ENCODE measurements at regions not wholly inside any gene's neighbourhood (a gene's known extent, or its start where the extent isn't known, plus 50 kb on each side); places are given as distances from the start of the nearest gene placed in this dataset.
A peak's percentile ranks its signal among the peaks of the same experiment; 100 is the strongest.

DNA sequence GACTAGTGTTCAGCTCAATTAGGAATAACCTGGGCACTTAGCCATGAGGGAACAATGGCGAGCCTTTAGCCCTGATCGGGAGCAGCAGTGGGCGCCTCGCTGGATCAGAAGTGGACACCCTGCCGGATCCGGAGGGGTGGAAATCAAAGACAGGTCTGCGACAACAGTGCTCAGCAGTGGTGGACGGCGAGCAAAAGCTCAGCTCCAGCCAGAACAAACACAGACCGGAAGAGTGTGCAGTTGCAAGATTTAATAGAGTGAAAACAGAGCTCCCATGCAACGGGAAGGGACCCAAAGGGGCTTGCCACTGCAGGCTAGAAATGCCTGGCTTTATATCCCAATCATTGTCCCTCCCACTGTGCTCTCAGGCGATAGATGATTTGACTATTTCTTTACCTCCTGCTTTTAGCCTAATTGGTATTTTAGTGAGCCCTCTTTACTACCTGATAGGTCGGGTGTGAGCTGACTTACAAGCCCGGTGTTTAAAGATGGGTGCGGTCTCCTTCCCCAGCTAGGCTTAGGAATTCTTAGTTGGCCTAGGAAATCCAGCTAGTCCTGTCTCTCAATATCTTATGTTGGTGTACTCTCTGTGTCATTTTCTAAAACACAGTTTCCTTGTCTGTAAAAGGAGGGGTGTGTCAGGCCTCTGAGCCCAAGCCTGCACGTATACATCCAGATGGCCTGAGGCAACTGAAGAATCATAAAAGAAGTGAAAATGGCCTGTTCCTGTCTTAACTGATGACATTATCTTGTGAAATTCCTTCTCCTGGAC lies 1258.8 kb upstream of the TENM4 start:
- H3K27ac ChIP-seq, result peak overlapping the region; percentile 99
- peak; percentile 89 for DNase-seq (ENCODE audit: low read depth, low spot score)

- peak overlapping the region; percentile 99 for H3K27ac ChIP-seq
- DNase-seq (ENCODE audit: low read depth, low spot score), result no peak
Observed at GRCh38 chr11:80698637-80699036, 1257.8 kb upstream of the TENM4 start.

DNA sequence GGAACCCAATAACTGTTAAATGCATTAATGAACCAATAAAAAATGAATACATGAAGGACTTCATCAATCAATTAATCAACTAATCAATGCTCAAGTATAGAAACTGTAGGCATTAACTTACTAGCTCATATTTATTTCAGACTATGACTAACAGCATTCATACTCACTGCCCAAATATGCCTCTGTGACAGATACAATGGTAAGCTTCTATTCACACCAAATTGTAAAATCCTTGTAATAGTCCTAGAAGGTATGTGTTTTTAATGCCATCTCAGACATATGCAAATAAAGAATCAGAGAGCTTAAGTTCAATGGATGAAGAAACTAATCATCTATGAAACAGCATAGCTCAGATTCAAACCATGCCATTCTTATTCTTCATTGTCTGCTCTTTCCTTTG lies 1253.6 kb upstream of the TENM4 start:
- DNase-seq (ENCODE audit: low read depth, low spot score), result no peak
- peak overlapping the region; percentile 58 for H3K27ac ChIP-seq

GRCh38 chr11:80687941-80688340 lies 1247.1 kb upstream of the TENM4 start:
- no peak overlapping the region for H3K27ac ChIP-seq
- no peak for DNase-seq (ENCODE audit: low read depth, low spot score)

GRCh38 chr11:80686889-80687288 lies 1246.1 kb upstream of the TENM4 start:
- H3K27ac ChIP-seq, result no peak overlapping the region
- no peak for DNase-seq (ENCODE audit: low read depth, low spot score)

DNA sequence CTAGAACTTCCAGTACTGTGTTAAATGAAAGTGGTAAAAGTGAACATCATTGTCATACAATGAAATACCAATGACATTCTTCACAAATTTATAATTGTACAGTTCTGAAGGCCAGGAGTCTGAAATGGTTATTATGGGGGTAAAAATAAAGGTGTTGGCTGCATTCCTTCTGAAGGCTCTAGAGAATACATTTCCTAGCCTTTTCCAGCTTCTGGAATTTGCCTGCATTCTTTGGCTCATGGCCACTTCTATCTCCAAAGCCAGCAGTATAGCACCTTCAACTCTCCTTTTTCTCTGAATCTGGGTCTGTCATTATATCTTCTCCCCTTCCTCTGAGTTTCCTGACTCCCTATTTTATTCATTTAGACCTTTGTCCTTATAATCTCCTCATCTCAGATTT lies 1232.7 kb upstream of the TENM4 start:
- DNase-seq (ENCODE audit: low read depth, low spot score), result no peak
- no peak overlapping the region for H3K27ac ChIP-seq

GRCh38 chr11:80669620-80670019 lies 1228.8 kb upstream of the TENM4 start:
- no peak for DNase-seq (ENCODE audit: low read depth, low spot score)
- no peak overlapping the region for H3K27ac ChIP-seq

DNA sequence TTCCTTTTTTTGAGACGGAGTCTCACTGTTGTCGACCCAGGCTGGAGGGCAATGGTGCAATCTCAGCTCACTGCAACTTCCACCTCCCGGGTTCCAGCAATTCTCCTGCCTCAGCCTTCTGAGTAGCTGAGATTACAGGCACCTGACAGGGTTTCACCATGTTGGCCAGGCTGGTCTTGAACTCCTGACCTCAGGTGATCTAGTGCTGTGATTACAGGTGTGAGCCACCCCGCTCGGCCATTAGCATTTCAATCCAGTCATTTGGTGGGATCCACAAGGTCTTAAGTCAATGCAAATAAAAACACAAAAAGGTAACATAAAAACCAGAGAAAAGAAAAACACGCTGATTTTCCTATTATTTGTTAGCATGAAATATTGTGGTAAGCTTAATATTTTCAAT lies 1227.2 kb upstream of the TENM4 start:
- DNase-seq (ENCODE audit: low read depth, low spot score), result no peak
- no peak overlapping the region for H3K27ac ChIP-seq

DNA sequence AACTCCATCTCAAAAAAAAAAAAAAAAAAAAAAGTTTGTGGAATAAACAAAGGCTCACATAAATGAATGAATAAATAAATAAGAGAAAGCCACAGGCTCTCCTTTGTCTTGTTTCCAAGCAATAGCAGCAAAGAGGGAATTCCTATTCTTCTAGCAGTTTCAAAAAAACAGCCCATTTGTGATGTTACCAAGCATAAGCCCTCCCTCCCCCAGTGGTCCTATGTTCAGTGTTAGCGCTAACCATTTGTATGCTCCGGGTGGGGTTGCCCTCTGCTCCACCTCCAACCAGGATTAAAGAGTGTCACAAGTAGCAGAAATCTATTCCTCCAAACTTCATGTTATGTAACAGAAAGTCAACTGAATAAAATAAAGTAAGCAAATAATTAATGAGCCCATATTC lies 1215.0 kb upstream of the TENM4 start:
- H3K27ac ChIP-seq, result no peak overlapping the region
- no peak for DNase-seq (ENCODE audit: low read depth, low spot score)

DNA sequence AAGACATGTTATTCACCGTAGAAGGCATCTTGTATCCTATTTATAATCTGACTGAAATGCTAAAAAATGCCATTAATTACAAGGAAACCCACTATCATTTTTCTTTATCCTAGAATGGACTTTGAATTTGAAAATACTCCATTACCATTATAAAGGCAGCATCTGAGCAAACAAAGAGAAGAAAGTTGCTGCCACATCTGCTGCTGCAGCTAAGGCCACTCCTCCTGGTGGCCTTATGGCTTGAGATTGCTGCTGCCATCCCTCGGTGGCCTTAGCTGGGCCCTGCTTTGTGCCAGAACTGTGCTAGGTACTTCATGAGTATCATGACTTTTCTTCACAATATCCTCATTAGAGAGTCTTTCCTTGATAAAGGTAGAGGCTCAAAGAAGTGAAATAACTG lies 1210.1 kb upstream of the TENM4 start:
- DNase-seq (ENCODE audit: low read depth, low spot score), result no peak
- H3K27ac ChIP-seq, result no peak overlapping the region

GRCh38 chr11:80649186-80649585 lies 1208.4 kb upstream of the TENM4 start:
- DNase-seq (ENCODE audit: low read depth, low spot score), result no peak

DNA sequence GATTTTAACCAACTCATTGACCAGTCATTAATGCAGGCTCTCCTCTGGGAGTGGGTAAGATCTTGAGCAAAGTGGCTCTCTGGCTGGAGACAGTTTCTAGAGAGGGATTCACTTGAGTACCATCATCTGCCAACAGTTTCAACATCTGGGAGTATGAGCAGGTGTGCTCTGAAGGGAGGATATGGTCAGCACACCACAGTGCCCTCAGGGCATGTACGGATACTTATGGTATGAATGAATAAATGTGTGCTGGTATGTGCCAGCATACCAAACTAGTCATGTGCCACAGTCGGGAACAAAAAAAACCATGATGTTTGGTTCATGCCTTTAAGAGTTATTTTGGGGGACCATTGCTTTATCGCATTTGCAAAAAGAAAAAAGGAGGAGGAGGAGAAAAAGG lies 1197.5 kb upstream of the TENM4 start:
- peak; percentile 83 for DNase-seq (ENCODE audit: low read depth, low spot score)
- peak overlapping the region; percentile 4 for H3K27ac ChIP-seq

More at GRCh38 chr11:80649186-80649585, 1208.4 kb upstream of the TENM4 start:
- H3K27ac ChIP-seq, result no peak overlapping the region

DNA sequence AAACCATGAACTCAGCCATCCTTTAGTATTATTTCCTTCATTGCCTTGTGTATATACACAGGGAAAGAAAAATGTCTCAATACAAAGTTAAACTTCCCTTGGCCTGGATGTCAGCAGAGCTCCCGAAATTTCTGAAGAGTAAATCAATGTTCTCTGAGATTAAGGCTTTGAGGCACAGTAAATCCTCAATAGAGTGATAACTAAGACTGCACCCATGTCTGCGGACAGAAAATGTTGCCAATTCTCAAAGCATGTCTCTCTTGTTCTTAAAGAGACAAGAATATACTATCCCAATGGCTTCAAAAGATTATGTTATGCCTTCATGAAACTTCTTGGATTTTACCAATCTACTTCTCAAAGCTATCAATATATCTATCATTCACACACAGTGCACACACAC lies 1196.7 kb upstream of the TENM4 start:
- H3K27ac ChIP-seq, result no peak overlapping the region
- DNase-seq (ENCODE audit: low read depth, low spot score), result no peak

DNA sequence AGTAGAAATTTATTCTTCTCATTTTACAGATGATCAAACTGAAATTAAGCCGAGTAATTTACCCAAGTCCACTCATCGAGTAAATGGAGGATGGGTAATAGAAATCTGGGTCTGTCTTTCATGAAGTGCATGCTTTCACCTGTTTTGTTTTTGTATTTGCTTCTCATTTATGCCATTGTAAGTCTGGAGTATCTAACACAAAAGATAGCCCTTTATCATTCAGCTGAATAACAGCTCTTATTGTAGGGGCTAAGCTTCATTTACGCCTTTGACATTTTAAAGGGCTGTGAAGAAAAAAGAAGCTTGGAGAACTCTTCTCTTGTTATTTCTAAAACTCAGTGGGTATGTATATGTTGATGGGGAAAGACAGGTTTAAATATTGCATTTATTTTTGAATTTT lies 1196.2 kb upstream of the TENM4 start:
- no peak overlapping the region for H3K27ac ChIP-seq

GRCh38 chr11:80635178-80635577 lies 1194.3 kb upstream of the TENM4 start:
- no peak for DNase-seq (ENCODE audit: low read depth, low spot score)
- H3K27ac ChIP-seq, result no peak overlapping the region

More for the DNA sequence above, 1196.2 kb upstream of the TENM4 start:
- DNase-seq (ENCODE audit: low read depth, low spot score), result no peak

DNA sequence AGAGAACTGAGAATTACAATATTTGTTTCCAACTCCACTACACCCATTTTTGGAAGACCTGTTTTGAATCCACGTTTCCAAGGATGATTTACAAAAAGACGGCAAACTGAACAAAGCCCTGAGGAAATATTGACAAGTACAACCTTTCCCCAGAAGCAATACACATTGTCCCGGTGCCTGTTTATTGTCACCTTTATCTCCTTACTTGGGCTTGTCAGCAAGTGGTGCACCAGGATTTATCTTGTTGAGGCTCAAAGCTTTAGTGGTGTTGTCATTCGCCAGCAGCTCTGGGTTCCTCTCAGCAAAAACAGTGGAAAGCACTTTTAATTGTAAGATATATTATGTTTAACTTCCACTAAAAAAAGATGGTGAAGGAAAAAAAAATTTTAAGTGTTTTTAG lies 1191.9 kb upstream of the TENM4 start:
- DNase-seq (ENCODE audit: low read depth, low spot score), result no peak
- no peak overlapping the region for H3K27ac ChIP-seq

- no peak overlapping the region for H3K27ac ChIP-seq
- DNase-seq (ENCODE audit: low read depth, low spot score), result no peak
Observed at GRCh38 chr11:80632156-80632555, 1191.3 kb upstream of the TENM4 start.

DNA sequence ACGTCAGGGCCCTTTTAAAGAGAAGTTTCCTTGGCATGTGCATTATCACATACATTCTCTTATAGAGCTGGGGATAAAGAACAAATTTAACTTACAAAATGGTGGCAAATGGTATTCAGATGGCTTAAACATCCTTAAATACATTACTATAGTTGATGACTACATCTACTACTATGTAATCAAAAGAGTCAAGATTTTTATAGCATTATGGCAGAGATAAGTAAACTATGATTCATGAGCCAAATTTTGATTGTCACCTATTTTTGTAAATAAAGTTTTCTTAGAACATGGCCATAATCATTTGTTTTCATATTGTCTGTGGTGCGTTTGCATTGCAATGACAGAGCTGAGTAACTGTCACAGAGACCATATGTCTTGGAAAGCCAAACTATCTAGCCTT lies 1188.6 kb upstream of the TENM4 start:
- H3K27ac ChIP-seq, result no peak overlapping the region
- no peak for DNase-seq (ENCODE audit: low read depth, low spot score)

DNA sequence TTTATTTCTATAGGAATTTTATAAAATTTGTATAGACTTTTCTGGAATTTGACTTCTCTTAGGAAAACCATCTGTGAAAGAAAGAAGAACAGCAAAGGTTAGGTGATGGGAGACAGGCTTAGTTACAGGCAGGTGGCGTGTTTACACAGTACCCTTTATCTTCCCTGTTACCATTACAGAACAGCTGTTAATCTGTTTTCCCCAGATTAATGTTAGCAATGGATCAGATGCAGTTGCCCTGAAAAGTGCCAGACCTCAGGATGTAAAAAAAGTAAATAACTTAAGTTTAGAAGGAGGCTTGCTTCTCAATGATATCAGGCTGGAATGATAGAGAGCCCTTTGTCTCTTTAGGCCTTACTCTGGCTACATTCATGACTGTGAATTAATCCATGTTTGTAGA lies 1186.5 kb upstream of the TENM4 start:
- DNase-seq (ENCODE audit: low read depth, low spot score), result no peak
- H3K27ac ChIP-seq, result no peak overlapping the region

GRCh38 chr11:80626721-80627120 lies 1185.9 kb upstream of the TENM4 start:
- H3K27ac ChIP-seq, result no peak overlapping the region
- no peak for DNase-seq (ENCODE audit: low read depth, low spot score)

DNA sequence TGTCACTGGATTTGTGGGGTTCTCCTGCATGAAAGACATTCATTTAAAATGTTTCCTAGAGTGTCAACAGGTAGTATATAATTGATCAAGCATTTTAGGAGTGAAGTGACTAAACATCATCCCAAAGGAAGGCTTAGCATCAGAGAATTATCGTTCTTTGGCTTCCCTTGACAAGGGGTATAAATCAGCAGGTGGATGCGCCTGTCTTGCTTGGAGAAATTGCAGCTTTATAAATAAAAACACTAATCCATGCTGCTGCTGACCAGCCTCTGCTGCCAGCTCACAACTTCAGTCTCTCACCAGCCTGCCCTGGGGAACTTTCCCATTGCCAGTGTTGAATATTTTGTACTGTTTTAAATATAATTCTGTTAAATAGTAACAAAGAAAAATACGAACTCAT lies 1184.7 kb upstream of the TENM4 start:
- no peak for DNase-seq (ENCODE audit: low read depth, low spot score)
- no peak overlapping the region for H3K27ac ChIP-seq

- DNase-seq (ENCODE audit: low read depth, low spot score), result no peak
- no peak overlapping the region for H3K27ac ChIP-seq
Observed at GRCh38 chr11:80621871-80622270, 1181.0 kb upstream of the TENM4 start.
